Non-pigmented ciliary epithelial cell (primary cell): ENCODE measurements at regions not wholly inside any gene's neighbourhood (a gene's known extent, or its start where the extent isn't known, plus 50 kb on each side); places are given as distances from the start of the nearest gene placed in this dataset.

Experiments used
- DNase-seq: peaks from one replicate; pipeline ENCODE4 v3.0.0-alpha.2; 2010; ENCODE audit warnings: low read depth

GRCh38 chr22:27572278-27572666 is 229.3 kb downstream of the MN1 start:
- no peak for DNase-seq

DNA sequence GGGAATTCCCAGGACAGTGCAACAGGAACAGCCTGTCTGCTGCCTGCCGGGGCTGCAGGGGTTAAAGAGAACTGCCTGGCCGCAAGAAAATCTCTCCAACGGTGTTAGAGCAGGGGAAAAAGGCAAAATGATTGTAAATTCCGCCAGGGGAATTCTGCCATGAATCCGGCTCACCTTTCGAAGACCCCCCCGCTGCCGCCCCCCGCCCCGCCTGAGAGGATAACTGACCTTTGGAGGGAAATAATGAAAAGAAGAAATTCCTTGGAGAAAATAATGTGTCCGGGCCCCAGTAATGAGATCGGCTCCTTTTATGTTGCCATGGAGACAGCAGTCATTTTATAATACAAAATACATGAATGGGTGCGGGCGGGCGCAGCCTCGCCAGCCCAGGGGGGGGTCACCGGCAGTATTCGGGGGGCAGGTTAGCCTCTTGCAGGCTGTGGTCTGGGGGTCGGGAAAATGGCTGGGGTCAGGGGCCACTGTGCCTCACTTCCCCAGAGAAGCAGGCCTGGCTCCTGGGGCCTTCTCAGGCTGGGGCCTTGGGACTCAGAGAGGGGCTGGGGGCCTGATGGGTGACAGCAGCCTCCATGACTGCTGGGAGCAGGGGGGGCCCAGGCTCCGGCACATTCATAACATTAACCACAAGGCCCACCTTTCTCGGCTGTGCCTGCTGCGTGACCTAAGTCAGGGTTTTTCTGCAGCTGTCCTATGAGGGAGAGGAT is 228.1 kb downstream of the MN1 start:
- no peak for DNase-seq

GRCh38 chr22:27574002-27574366 is 227.6 kb downstream of the MN1 start:
- no peak for DNase-seq

DNA sequence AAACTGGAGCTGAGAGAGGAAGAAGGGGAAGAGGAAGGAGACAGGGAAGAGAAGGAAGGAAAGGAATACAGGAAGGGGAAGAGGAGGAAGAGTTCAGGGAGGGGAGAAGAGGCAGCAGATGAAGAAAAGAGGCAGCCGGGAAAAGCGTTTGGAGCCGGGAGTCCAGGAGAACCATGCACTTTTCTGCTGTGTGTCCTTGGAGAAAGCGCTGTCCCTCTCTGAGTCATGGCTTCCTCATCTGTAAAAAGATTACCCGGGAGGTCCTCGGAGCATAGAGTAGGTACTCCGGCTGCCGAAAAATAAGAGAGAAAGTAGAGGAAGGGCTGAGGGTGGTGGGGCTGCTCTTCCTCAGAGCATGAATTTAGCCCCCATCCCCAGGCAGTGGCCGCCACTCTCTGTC is 226.9 kb downstream of the MN1 start:
- DNase-seq: no peak

GRCh38 chr22:27575348-27575747 is 226.2 kb downstream of the MN1 start:
- no peak for DNase-seq

- no peak for DNase-seq
These were observed 225.1 kb downstream of the MN1 start for GRCh38 chr22:27576413-27576812.

DNA sequence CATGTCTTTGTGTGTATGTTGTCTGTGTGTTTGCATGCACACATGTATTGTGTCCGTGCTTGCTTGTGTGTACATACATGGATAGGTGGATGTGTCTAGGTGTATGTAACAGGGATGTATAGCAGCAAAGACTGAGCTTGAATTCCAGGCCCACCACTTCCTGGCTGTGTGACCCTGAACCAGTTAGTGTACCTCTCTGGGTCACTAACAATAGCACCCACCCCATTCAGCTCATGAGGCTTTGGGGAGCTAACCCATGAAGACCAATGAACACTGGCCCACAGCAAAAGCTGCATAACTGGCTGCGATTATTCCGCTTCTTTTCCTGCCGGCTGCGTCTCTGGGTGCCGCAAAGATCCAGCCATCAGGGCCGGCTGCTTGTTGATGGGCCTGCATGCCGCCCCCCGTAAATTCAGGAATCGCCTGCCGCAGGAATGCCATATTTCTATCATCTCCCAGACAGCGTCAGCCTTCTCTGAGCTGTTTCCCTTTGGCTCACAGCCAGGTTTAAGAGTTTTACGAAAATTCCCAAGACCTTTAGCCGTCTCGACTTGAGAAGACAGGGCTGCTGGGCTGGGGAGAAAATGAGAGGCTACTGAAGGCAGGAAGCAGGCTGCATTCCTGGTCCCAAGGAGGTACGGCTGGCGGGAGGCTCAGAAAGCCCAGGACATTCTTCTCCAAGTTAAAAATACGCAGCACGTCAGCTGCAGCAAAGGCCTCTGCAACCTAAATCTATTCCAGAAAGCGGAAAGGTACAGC is 224.6 kb downstream of the MN1 start:
- DNase-seq: peak; percentile 38

GRCh38 chr22:27577574-27577969 is 224.0 kb downstream of the MN1 start:
- DNase-seq: no peak

- no peak for DNase-seq
These were observed 222.5 kb downstream of the MN1 start for GRCh38 chr22:27578937-27579617.

DNA sequence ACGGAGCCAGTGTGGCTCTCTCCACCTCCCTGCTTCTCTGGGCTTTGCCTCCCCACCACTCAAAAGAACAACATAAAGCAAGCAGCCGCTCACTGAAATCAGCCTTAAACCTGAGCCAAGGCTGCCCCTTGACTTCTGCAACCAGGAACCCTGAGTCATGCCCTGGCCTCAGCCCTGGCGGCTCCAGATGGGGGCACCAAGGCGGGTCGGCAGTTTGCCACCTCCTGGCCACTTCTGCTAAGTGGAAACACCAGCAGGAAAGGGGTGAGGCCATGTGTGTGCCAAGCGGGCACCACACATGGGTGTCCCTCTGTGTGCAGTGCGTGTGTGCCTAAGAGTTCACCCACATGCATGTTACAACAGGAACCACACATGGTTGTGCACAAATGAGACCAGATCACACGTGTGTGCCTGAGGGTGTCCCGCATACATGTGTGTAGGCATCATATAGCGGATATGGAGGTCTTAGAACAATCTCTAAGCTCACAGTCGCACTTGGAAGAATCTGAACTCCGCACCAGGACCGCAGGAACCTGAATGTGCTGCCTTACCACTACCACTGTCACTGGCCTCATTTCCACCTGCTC is 221.2 kb downstream of the MN1 start:
- no peak for DNase-seq

- DNase-seq: no peak
These were observed 220.3 kb downstream of the MN1 start for GRCh38 chr22:27581236-27581635.

DNA sequence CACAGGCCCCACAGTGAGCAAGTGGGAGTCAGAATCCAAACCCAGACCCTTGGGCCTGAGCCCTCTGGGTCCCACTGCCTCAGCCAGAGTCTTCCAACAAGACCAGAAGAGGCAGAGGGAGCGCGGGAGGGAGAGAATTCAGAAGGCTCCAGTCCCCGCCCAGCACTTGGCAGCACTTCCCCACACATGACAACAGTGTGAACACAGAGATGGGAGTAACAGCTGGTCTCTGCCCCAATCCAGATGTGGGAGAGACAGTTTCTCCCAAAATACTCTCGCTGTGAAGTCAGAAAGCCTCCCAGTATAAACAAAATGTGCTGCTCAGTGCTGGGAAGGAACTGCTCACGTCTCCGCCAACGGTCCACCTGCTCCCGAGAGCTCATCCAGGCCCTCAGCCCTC is 219.9 kb downstream of the MN1 start:
- DNase-seq: no peak

- no peak for DNase-seq
These were observed 217.7 kb downstream of the MN1 start for GRCh38 chr22:27583856-27584255.

DNA sequence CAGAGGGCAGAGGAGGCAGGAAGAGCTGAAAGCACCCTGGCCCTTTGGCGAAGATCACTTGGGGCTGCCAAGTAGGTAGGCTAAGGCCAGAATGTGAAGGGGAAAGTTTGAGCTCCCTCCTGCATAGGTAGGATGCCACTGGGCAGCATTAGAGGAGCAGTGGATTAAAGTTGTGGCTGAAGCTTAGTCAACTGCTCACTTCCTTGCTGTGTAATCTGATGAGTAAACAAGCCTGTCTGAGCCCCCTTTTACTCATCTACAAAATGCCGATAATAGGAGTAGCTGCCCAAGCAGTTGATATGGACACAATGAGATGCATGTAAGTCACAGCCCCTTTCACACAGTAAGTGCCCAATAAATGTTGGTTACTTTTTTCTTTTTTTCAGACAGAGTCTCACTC is 216.4 kb downstream of the MN1 start:
- no peak for DNase-seq

GRCh38 chr22:27588268-27588667 is 213.3 kb downstream of the MN1 start:
- no peak for DNase-seq

DNA sequence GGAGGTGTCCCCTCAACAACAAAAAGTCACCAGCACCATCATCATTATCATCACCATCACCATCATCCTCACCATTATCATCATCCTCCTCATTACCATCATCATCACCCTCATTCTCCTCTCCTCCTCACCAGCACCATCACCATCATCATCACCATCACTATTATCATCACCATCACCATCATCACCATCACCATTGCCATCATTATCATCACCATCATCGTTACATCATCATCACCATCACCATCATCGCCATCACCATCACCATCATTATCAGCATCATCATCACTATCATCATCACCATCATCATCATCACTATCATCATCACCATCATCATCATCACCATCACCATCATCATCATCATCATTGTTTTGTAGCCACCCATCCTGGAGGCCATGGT is 212.6 kb downstream of the MN1 start:
- no peak for DNase-seq

GRCh38 chr22:27591060-27591459 is 210.5 kb downstream of the MN1 start:
- DNase-seq: no peak

GRCh38 chr22:27593378-27593777 is 208.2 kb downstream of the MN1 start:
- no peak for DNase-seq

GRCh38 chr22:27594020-27594419 is 207.5 kb downstream of the MN1 start:
- no peak for DNase-seq

DNA sequence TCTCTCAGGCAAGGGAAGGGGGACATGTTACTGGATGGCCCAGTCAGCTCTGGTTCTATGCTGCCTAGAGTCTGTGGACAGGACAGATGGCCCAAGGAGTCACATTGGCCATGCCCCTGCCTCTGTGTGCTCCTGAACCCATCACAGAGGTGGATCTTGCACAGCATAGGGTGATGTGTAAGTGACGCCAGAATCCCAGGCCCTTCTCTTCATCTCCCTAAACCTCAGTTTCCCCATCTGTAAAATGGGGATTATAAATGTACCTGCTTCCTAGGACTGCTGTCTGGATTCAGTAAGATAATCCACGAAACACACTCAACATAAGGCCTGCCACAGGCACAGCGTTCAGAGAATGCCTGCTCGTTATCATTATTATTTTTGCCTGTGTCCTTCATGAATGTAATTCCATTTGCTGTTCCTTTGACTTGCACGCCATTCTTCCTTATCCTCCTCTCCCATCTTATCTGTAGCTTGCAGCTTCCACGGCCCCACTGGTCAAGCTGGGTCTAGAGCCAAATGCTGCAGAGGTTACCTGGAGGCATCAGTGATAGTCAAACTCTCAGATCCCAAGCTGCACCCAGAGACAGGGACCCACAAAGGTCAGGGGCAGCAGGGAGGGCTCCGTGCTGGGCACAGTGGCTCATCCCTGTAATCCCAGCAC is 207.0 kb downstream of the MN1 start:
- no peak for DNase-seq

GRCh38 chr22:27596133-27596870 is 205.3 kb downstream of the MN1 start:
- no peak for DNase-seq
